ENCODE measurements at regions not wholly inside any gene's neighbourhood (a gene's known extent, or its start where the extent isn't known, plus 50 kb on each side); places are given as distances from the start of the nearest gene placed in this dataset.

DNA sequence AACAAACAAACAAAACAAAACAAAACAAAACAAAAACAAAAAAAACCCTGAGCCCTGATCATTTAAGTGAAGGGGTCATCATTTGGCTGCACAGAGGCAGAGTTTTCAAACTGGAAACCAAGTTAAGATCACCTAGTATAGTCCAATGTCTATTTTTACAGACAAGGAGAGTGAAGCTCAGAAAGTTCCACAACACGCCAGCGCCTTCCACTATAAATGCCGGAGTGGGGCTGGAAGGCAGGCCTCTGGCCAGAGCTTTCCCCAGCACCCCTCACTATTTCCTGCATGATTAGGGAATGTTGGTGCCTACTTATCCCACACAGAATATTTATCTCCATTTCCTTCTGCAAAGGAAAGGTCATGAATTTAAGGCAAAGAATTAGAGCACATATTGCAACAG is 319.7 kb upstream of the WWC1 start:
- in situ Hi-C loops (cut with MboI; ENCODE audit: low pct_unique_long_range_greater_than_20kb, low sequenced_read_pairs, unreplicated experiment) = no loop called here
- DNase-seq (ENCODE audit: low spot score) = no peak

DNA sequence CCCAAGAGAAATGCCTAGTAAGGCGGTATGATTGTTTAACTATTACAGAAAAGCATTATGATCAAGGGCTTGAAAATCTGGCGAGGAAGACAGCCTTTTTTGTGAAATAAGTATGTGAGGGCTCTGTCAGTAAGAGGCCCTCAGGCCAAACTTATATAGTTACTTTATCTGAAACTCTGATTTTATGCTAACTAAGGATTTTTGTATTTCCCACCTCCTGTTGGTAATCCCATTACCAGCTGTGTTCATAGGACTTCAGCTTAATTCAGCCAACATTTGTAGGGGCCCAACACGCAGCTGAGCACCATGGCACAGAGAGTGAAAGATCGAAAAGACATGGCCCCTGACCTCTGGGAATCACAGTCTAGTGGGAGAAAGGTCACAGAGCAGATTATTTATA is 318.3 kb upstream of the WWC1 start:
- no peak for DNase-seq (ENCODE audit: low spot score)
- in situ Hi-C loops (cut with MboI; ENCODE audit: low pct_unique_long_range_greater_than_20kb, low sequenced_read_pairs, unreplicated experiment) = no loop called here
- TF ChIP-seq, protein P1, sequence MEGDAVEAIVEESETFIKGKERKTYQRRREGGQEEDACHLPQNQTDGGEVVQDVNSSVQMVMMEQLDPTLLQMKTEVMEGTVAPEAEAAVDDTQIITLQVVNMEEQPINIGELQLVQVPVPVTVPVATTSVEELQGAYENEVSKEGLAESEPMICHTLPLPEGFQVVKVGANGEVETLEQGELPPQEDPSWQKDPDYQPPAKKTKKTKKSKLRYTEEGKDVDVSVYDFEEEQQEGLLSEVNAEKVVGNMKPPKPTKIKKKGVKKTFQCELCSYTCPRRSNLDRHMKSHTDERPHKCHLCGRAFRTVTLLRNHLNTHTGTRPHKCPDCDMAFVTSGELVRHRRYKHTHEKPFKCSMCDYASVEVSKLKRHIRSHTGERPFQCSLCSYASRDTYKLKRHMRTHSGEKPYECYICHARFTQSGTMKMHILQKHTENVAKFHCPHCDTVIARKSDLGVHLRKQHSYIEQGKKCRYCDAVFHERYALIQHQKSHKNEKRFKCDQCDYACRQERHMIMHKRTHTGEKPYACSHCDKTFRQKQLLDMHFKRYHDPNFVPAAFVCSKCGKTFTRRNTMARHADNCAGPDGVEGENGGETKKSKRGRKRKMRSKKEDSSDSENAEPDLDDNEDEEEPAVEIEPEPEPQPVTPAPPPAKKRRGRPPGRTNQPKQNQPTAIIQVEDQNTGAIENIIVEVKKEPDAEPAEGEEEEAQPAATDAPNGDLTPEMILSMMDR (IDR thresholded peaks at IDR 0.05; ENCODE audit: extremely low read depth, insufficient read depth, missing control alignments) = no peak

More for the DNA sequence above, 319.7 kb upstream of the WWC1 start:
- TF ChIP-seq, protein P1 (IDR thresholded peaks at IDR 0.05; ENCODE audit: extremely low read depth, insufficient read depth, missing control alignments) = no peak

DNA sequence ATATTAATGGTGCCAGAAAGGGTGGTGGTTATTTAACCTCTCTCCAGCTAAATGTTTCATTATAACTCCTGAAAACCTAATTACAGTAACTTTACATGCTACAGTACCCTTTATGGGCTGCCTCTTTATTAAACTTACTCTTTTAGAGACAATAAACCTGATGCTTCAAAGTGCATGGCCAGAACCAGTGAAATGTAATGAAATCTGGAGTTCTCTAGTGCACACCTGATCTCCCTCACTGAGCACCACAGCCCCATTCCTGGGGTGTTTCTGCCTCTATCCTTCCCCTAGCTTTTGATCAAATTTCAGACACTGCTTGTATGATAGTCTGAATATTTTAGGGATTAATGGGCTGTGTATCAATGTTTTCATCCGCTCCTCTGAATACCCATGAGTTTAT is 306.5 kb upstream of the WWC1 start:
- TF ChIP-seq, protein P1 (IDR thresholded peaks at IDR 0.05; ENCODE audit: extremely low read depth, insufficient read depth, missing control alignments) = no peak
- in situ Hi-C loops (cut with MboI; ENCODE audit: low pct_unique_long_range_greater_than_20kb, low sequenced_read_pairs, unreplicated experiment) = no loop called here
- no peak for DNase-seq (ENCODE audit: low spot score)

DNA sequence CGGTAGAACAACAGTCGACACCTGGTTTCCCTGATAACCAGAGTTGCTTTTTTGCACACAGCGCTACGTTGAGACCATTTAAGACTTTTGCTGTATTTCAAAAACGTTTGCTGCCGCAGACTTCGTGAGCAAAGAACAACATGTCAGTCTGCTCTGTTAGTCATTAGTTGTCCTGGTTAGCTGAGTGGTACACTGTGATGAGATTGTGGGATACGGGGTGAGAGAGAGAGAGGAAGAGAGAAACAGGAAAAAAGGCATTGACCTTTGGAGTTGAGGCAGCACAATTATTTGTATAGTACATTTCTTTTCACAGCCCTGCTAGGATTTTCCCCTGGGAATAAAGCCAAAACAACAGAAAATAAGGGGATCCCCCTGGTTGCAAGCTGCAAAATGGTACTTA is 306.1 kb upstream of the WWC1 start:
- DNase-seq (ENCODE audit: low spot score) = no peak
- in situ Hi-C loops (cut with MboI; ENCODE audit: low pct_unique_long_range_greater_than_20kb, low sequenced_read_pairs, unreplicated experiment) = no loop called here
- TF ChIP-seq, protein P1 (IDR thresholded peaks at IDR 0.05; ENCODE audit: extremely low read depth, insufficient read depth, missing control alignments) = no peak

DNA sequence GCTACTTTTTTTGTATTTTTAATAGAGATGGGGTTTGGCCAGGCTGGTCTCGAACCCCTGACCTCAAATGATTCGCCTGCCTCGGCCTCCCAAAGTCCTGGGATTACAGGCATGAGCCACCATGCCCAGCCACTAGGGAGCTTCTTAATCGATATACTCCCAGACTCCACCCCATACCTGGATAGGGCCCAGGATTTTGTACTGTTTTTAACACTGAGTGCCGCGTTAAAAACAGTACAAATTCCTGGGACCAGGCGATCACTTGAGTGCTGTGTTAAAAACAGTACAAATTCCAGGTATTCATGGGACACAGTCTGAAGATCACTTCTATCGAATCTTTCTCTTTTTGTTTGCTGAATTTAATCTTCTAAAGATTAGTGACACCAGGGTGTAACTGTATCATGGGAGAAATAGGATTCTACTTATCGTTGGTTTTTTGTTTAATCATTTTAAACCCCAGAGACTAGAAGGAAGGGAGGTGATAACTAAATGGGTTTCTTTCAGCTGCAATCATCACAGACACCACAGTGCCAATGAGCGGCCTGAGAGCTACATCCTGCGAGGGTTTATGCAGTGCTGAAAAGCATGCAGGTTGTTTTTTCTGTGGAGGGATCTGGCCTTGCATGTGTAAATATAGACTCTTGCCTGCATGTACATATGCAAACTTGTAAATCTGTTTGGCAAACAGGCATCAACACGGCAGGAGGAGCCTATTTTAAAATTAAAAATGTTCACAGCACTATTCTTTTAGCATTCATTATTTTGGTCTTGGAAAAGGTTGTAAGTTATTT is 303.8 kb upstream of the WWC1 start:
- TF ChIP-seq, protein P1 (IDR thresholded peaks at IDR 0.05; ENCODE audit: extremely low read depth, insufficient read depth, missing control alignments) = no peak
- in situ Hi-C loops (cut with MboI; ENCODE audit: low pct_unique_long_range_greater_than_20kb, low sequenced_read_pairs, unreplicated experiment) = no loop called here
- DNase-seq (ENCODE audit: low spot score) = no peak

DNA sequence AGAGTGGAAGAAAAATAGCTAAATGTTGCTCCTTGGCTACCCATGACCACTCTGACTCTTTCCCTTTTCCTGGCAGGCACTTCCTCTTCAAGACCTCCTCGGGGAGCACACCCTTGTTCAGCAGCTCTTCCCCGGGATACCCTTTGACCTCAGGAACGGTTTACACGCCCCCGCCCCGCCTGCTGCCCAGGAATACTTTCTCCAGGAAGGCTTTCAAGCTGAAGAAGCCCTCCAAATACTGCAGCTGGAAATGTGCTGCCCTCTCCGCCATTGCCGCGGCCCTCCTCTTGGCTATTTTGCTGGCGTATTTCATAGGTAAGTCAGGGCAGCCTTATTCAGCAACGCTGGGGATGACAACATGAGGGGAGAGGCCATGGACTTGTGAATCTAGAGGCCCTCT is 298.6 kb upstream of the WWC1 start:
- DNase-seq (ENCODE audit: low spot score) = no peak
- TF ChIP-seq, protein P1 (IDR thresholded peaks at IDR 0.05; ENCODE audit: extremely low read depth, insufficient read depth, missing control alignments) = no peak
- in situ Hi-C loops (cut with MboI; ENCODE audit: low pct_unique_long_range_greater_than_20kb, low sequenced_read_pairs, unreplicated experiment) = no loop called here
